DOHH2 (cell line): ENCODE measurements at regions not wholly inside any gene's neighbourhood (a gene's known extent, or its start where the extent isn't known, plus 50 kb on each side); places are given as distances from the start of the nearest gene placed in this dataset.

ENCODE experiments used
- H3F3A ChIP-seq: fragments of 200-600 bp; sonication (generic), shearing (Covaris generic); 2 replicates; pipeline ENCODE4 v1.6.0; 2016; ENCODE audit warnings: antibody characterized with exemption, mild to moderate bottlenecking; ENCODE audit not compliant: control insufficient read depth, insufficient read depth
- H3K27ac ChIP-seq: fragments of 200-600 bp; sonication (generic); 2 replicates; pipeline ENCODE4 v1.5.1; 2014; ENCODE audit warnings: low read depth, mild to moderate bottlenecking, low read length, moderate library complexity
- H3K27me3 ChIP-seq: fragments of 200-600 bp; sonication (generic); 2 replicates; pipeline ENCODE4 v1.6.1; 2014; ENCODE audit warnings: mild to moderate bottlenecking, low read length, mixed read lengths; ENCODE audit not compliant: control insufficient read depth
- H3K36me3 ChIP-seq: fragments of 200-600 bp; sonication (generic); 2 replicates; pipeline ENCODE4 v1.6.1; 2014; ENCODE audit warnings: mild to moderate bottlenecking, low read length, moderate library complexity, mixed read lengths; ENCODE audit not compliant: control insufficient read depth
- H3K4me1 ChIP-seq: fragments of 200-600 bp; sonication (generic); 2 replicates; pipeline ENCODE4 v1.6.1; 2014; ENCODE audit warnings: mild to moderate bottlenecking, low read length, mixed read lengths; ENCODE audit not compliant: control insufficient read depth
- H3K4me2 ChIP-seq: fragments of 200-600 bp; sonication (generic); 2 replicates; pipeline ENCODE4 v1.6.0; 2014; ENCODE audit warnings: mild to moderate bottlenecking, low read length, moderate library complexity
- H3K4me3 ChIP-seq: fragments of 200-600 bp; sonication (generic); 2 replicates; pipeline ENCODE4 v1.5.1; 2014; ENCODE audit warnings: mild to moderate bottlenecking, low read length, mixed read lengths
- H3K79me2 ChIP-seq: fragments of 200-600 bp; sonication (generic); 2 replicates; pipeline ENCODE4 v1.6.1; 2014; ENCODE audit warnings: mild to moderate bottlenecking, low read length, mixed read lengths; ENCODE audit not compliant: control insufficient read depth
- H3K9me2 ChIP-seq: fragments of 200-600 bp; sonication (generic); replicated peaks from 2 replicates; pipeline ENCODE4 v1.6.1; 2014; ENCODE audit warnings: mild to moderate bottlenecking, low read length, mixed read lengths; ENCODE audit not compliant: control insufficient read depth
- H3K9me3 ChIP-seq: fragments of 200-600 bp; sonication (generic); 2 replicates; pipeline ENCODE4 v1.6.1; 2014; ENCODE audit warnings: antibody characterized with exemption, low read length, mixed read lengths; ENCODE audit not compliant: control insufficient read depth, insufficient read depth
- H4K20me1 ChIP-seq: fragments of 200-600 bp; sonication (generic); 2 replicates; pipeline ENCODE4 v1.6.0; 2014; ENCODE audit warnings: low read depth, mild to moderate bottlenecking, antibody characterized with exemption, low read length, moderate library complexity; ENCODE audit not compliant: control insufficient read depth, insufficient read depth
- EZH2phosphoT487 ChIP-seq: fragments of 200-600 bp; sonication (generic); IDR thresholded peaks from 2 replicates; pipeline ENCODE4 v1.6.1; 2017; ENCODE audit warnings: borderline replicate concordance, mild to moderate bottlenecking, antibody characterized with exemption, low read length, moderate library complexity, mixed read lengths
- TF ChIP-seq, protein P1 (sequence below): fragments of 200-600 bp; sonication (generic); IDR thresholded peaks from one replicate; pipeline ENCODE4 v1.5.1; 2014; ENCODE audit warnings: antibody characterized with exemption, mild to moderate bottlenecking, low read depth, low read length; ENCODE audit not compliant: poor library complexity, severe bottlenecking

DNA sequence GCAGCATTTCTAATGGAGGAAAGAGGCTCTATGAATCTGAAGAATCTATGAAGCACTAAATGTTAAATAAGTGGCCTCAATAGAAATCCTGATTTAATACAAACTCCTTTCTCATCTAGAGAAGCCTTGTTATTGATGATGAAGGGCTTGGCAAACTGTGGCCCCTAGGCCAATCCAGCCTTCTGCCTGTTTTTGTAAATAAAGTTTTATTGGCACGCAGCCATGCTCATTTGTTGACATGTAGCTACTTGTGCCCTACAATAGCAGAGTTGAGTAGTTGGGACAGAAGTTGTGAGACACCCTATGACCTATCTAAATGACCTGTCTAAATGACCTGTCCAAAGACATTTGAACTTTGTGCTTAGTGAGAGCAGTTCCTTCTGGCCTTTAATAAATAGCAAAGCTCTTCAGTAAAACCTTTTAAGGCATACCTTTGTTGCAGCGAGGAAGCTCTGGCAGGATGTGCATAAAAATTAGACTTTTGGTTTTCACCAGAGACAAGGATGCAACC is 484.4 kb upstream of the SPRED2 start:
- no peaks in the 10 kb centered on the region for H4K20me1 ChIP-seq
- no peak for TF ChIP-seq EZH2phosphoT487
- TF ChIP-seq, protein P1, sequence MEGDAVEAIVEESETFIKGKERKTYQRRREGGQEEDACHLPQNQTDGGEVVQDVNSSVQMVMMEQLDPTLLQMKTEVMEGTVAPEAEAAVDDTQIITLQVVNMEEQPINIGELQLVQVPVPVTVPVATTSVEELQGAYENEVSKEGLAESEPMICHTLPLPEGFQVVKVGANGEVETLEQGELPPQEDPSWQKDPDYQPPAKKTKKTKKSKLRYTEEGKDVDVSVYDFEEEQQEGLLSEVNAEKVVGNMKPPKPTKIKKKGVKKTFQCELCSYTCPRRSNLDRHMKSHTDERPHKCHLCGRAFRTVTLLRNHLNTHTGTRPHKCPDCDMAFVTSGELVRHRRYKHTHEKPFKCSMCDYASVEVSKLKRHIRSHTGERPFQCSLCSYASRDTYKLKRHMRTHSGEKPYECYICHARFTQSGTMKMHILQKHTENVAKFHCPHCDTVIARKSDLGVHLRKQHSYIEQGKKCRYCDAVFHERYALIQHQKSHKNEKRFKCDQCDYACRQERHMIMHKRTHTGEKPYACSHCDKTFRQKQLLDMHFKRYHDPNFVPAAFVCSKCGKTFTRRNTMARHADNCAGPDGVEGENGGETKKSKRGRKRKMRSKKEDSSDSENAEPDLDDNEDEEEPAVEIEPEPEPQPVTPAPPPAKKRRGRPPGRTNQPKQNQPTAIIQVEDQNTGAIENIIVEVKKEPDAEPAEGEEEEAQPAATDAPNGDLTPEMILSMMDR = no peak
- no peaks in the 10 kb centered on the region for H3K27me3 ChIP-seq
- H3K4me3 ChIP-seq = no peak overlapping the region
- no peaks in the 10 kb centered on the region for H3K36me3 ChIP-seq
- H3F3A ChIP-seq = no peaks in the 10 kb centered on the region
- H3K4me2 ChIP-seq = no peak overlapping the region
- no peaks in the 10 kb centered on the region for H3K9me3 ChIP-seq
- no peaks in the 10 kb centered on the region for H3K9me2 ChIP-seq
- no peaks in the 10 kb centered on the region for H3K4me1 ChIP-seq
- H3K79me2 ChIP-seq = no peaks in the 10 kb centered on the region
- no peak overlapping the region for H3K27ac ChIP-seq

DNA sequence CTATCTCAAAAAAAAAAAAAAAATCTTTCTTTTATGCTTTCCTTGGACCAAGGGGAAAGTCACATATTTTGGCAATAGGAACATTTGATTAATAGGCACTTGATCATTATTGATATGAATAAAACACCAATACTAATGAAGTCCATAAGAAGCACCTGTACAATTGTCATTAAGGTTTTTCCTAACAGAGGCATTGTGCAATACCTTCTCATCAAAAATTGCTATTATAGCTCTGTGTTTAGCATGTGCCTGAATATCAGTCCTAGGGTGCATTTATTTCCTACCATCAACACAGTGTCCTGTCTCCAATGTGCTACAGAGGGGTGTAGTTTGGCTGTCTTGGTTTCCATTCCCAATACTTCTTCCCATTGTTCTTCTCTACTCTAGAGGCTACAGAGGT is 483.8 kb upstream of the SPRED2 start:
- no peaks in the 10 kb centered on the region for H3K27me3 ChIP-seq
- H3K4me2 ChIP-seq = no peak overlapping the region
- H3F3A ChIP-seq = no peaks in the 10 kb centered on the region
- no peak for TF ChIP-seq EZH2phosphoT487
- TF ChIP-seq, protein P1 = no peak
- no peaks in the 10 kb centered on the region for H3K79me2 ChIP-seq
- H3K9me3 ChIP-seq = no peaks in the 10 kb centered on the region
- H3K4me1 ChIP-seq = no peaks in the 10 kb centered on the region
- no peak overlapping the region for H3K4me3 ChIP-seq
- H3K9me2 ChIP-seq = no peaks in the 10 kb centered on the region
- H3K36me3 ChIP-seq = no peaks in the 10 kb centered on the region
- no peaks in the 10 kb centered on the region for H4K20me1 ChIP-seq
- H3K27ac ChIP-seq = no peak overlapping the region

DNA sequence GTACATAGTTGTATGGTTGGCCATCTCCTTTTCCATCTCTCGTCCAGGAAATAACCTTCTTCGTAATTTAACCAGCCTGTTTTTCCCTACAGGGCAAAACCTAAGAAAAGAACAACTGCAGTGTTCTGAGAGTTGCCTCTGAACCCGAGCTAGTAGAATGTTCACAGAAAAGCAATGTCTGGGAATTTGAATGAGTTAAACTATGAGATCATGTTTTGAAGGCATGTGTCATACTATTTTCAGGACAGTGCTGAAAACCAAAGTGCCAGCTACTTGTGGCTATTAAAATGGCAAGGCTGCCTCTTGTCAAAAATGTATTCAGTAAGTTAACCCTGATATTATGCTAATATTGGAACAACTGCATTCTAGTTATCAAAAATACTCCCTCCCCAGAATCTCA is 482.9 kb upstream of the SPRED2 start:
- Histone ChIP-seq H4K20me1 (no peaks in the 10 kb centered on the region), H3F3A (no peaks in the 10 kb centered on the region), H3K9me2 (no peaks in the 10 kb centered on the region), H3K27ac (no peak overlapping the region), H3K9me3 (no peaks in the 10 kb centered on the region), H3K27me3 (no peaks in the 10 kb centered on the region), H3K4me2 (no peak overlapping the region), H3K36me3 (no peaks in the 10 kb centered on the region), H3K79me2 (no peaks in the 10 kb centered on the region), H3K4me3 (no peak overlapping the region), H3K4me1 (no peaks in the 10 kb centered on the region)
- no peak for TF ChIP-seq EZH2phosphoT487
- TF ChIP-seq, protein P1 = no peak
